22Rv1 (cell line): ENCODE measurements at regions not wholly inside any gene's neighbourhood (a gene's known extent, or its start where the extent isn't known, plus 50 kb on each side); places are given as distances from the start of the nearest gene placed in this dataset.

Experiments used
- H3K27ac ChIP-seq: fragments of 450-650 bp; 2 replicates; pipeline ENCODE4 v1.5.1; 2017
- CTCF ChIP-seq: fragments of 450-650 bp; IDR thresholded peaks from 2 replicates; pipeline ENCODE4 v1.5.1; 2017; ENCODE audit warnings: mild to moderate bottlenecking
- ZFX ChIP-seq: fragments of 450-650 bp; IDR thresholded peaks from 2 replicates; pipeline ENCODE4 v1.6.1; 2017; ENCODE audit warnings: antibody characterized with exemption, borderline replicate concordance

GRCh38 chr9:18368206-18368605, 105.7 kb upstream of the ADAMTSL1 start:
- H3K27ac ChIP-seq = no peak overlapping the region
- TF ChIP-seq ZFX (no peak), CTCF (no peak)

GRCh38 chr9:18371141-18371540, 102.8 kb upstream of the ADAMTSL1 start:
- H3K27ac ChIP-seq = no peak overlapping the region
- TF ChIP-seq CTCF = no peak
- no peak for TF ChIP-seq ZFX

GRCh38 chr9:18371621-18372020, 102.3 kb upstream of the ADAMTSL1 start:
- TF ChIP-seq ZFX (no peak), CTCF (no peak)
- H3K27ac ChIP-seq = no peak overlapping the region

- no peak for TF ChIP-seq ZFX
- TF ChIP-seq CTCF = no peak
- no peak overlapping the region for H3K27ac ChIP-seq
Measured at GRCh38 chr9:18379073-18379811, 94.7 kb upstream of the ADAMTSL1 start.

- TF ChIP-seq CTCF (no peak), ZFX (no peak)
- no peak overlapping the region for H3K27ac ChIP-seq
Measured at GRCh38 chr9:18382243-18382642, 91.7 kb upstream of the ADAMTSL1 start.

GRCh38 chr9:18384066-18384465, 89.9 kb upstream of the ADAMTSL1 start:
- no peak overlapping the region for H3K27ac ChIP-seq
- no peak for TF ChIP-seq CTCF
- no peak for TF ChIP-seq ZFX

GRCh38 chr9:18385696-18386490, 88.1 kb upstream of the ADAMTSL1 start:
- H3K27ac ChIP-seq = no peak overlapping the region
- TF ChIP-seq CTCF (no peak), ZFX (no peak)
